ENCODE measurements at regions not wholly inside any gene's neighbourhood (a gene's known extent, or its start where the extent isn't known, plus 50 kb on each side); places are given as distances from the start of the nearest gene placed in this dataset.

DNA sequence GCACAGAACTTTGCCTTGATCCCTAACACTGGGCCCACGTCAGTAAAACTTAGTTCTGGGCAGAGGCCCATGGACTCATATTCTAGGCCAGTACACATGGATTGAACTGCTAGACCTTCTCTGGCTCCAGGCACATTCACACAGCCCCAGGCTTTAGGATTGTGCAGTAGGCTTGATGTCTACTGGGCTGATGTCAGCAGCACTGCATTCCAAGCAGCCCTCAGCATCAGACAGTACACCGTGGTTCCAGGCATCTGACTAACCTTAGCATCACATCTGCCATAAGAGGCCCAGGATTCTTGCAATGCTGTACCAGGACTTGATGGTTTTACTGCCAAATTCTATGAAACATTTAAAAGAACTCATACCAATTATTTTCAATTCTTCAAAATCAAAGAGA is 301.9 kb downstream of the CCER1 start:
- no peaks in the 10 kb centered on the region for H3K4me1 ChIP-seq
- no peak for DNase-seq
- H3K4me3 ChIP-seq, result no peak overlapping the region
- H3K9me3 ChIP-seq, result no peaks in the 10 kb centered on the region
- no peak overlapping the region for H3K27ac ChIP-seq
- no peak for TF ChIP-seq POLR2A (IDR thresholded peaks at IDR 0.05)
- TF ChIP-seq, protein P1, sequence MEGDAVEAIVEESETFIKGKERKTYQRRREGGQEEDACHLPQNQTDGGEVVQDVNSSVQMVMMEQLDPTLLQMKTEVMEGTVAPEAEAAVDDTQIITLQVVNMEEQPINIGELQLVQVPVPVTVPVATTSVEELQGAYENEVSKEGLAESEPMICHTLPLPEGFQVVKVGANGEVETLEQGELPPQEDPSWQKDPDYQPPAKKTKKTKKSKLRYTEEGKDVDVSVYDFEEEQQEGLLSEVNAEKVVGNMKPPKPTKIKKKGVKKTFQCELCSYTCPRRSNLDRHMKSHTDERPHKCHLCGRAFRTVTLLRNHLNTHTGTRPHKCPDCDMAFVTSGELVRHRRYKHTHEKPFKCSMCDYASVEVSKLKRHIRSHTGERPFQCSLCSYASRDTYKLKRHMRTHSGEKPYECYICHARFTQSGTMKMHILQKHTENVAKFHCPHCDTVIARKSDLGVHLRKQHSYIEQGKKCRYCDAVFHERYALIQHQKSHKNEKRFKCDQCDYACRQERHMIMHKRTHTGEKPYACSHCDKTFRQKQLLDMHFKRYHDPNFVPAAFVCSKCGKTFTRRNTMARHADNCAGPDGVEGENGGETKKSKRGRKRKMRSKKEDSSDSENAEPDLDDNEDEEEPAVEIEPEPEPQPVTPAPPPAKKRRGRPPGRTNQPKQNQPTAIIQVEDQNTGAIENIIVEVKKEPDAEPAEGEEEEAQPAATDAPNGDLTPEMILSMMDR (IDR thresholded peaks at IDR 0.05), result no peak
- 76 to 83% methylated on average over 2 of the region's 2 CpGs for WGBS, 2 donors
- no peaks in the 10 kb centered on the region for H3K36me3 ChIP-seq
- no peaks in the 10 kb centered on the region for H3K27me3 ChIP-seq
- intact Hi-C loops (cut with DNase I), result no loop called here

DNA sequence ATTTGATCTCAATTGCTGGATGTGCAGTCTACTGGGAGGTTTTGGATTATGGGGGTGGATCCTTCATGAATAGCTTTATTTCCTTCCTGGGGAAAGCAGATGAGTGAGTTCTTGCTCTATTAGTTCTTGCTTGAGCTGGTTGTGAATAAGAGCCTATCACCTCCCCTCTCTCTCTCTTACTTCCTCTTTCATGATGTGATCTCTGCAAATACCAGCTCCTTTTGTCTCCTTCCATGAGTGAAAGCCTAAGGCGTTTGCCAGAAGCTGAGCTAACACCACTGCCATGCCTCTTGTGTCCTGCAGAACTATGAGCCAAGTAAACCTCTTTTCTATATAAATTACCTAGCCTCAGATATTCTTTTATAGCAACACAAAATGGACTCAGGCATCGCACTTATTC is 302.7 kb downstream of the CCER1 start:
- no peaks in the 10 kb centered on the region for H3K9me3 ChIP-seq
- TF ChIP-seq, protein P1 (IDR thresholded peaks at IDR 0.05), result no peak
- no peak for TF ChIP-seq POLR2A (IDR thresholded peaks at IDR 0.05)
- WGBS, 2 donors, result 59 to 63% methylated on average over 2 of the region's 2 CpGs
- no peak overlapping the region for H3K27ac ChIP-seq
- no peak for DNase-seq
- no peaks in the 10 kb centered on the region for H3K36me3 ChIP-seq
- no peaks in the 10 kb centered on the region for H3K4me1 ChIP-seq
- H3K4me3 ChIP-seq, result no peak overlapping the region
- H3K27me3 ChIP-seq, result no peaks in the 10 kb centered on the region
- intact Hi-C loops (cut with DNase I), result no loop called here

DNA sequence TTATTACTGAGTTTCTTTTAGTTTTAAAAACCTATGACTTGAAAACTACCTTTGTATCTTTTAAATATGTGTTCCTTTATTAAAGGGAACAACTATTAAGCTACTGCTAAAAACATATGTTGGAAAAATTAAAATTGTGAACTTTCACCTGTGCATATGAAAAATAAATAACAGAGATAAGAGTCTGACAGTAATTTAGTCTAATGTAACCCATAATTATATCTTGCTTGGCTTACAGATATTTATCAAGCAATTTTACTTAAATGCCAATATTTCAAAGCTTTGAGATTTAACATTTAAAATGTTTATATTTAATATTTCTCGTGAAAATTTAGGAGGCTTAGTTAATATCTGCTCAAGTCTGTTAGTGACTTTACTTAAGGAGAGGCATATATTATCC is 309.8 kb downstream of the CCER1 start:
- TF ChIP-seq, protein P1 (IDR thresholded peaks at IDR 0.05), result no peak
- no peak for TF ChIP-seq POLR2A (IDR thresholded peaks at IDR 0.05)
- Histone ChIP-seq H3K9me3 (no peaks in the 10 kb centered on the region), H3K27ac (no peak overlapping the region), H3K36me3 (no peaks in the 10 kb centered on the region), H3K4me1 (no peaks in the 10 kb centered on the region), H3K4me3 (no peak overlapping the region), H3K27me3 (no peaks in the 10 kb centered on the region)
- WGBS, 2 donors, result 69 to 86% methylated on average over 1 of the region's 1 CpG
- intact Hi-C loops (cut with DNase I), result no loop called here
- DNase-seq, result no peak

DNA sequence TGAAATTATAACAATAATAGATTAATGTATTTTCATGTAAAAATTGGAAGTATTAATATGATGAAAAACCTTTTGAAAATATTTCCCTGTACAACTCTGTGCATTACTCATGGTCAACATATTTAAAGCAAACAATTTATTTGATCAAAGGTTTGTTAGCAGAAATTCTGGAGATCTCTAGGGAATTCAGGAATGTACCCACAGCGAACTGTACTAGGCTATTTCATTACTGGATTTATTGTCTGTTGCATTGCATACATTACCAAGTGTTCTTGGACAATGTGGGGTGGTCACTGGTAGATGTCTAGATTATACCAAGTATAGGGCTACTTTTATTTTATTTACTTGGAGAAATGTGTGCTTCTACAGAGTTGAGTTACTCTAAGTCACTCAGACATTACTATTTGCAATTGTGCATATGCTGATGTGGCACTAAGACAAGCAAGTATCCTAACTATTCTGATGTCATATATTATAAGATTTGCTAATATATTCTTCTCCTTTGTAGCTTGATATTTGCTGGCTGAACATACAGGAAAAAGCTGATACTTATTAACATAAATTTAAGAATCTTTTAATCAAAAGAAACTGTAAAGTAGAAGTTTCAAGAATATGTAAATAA is 323.3 kb downstream of the CCER1 start:
- intact Hi-C loops (cut with DNase I), result no loop called here
- WGBS, 2 donors, result 0 to 12% methylated on average over 1 of the region's 1 CpG
- Histone ChIP-seq H3K36me3 (no peaks in the 10 kb centered on the region), H3K4me3 (no peak overlapping the region), H3K27ac (no peak overlapping the region), H3K4me1 (no peaks in the 10 kb centered on the region), H3K9me3 (peaks cover 0 to 9% (median 0%) of the 10 kb centered on the region in 3 donors), H3K27me3 (no peaks in the 10 kb centered on the region)
- no peak for DNase-seq
- TF ChIP-seq, protein P1 (IDR thresholded peaks at IDR 0.05), result no peak
- no peak for TF ChIP-seq POLR2A (IDR thresholded peaks at IDR 0.05)

DNA sequence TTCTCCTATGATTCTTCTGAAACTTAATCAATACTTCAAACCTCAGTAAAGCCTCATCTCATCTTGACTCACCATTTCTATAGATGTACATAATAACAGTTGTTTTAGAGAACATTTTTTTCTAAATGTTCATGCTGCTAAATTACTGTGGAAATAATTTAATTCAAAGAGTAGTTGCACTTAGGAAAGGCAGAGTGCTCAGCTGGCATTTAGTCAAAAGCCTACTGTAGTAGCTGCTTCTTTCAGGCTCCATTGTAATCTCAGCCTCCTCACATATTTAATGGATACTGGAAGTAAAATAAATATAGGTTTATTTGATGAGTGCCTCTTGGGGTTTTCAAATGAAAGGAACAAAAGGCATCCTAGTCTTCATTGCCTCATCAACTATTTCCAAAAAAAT is 325.0 kb downstream of the CCER1 start:
- intact Hi-C loops (cut with DNase I), result no loop called here
- Histone ChIP-seq H3K36me3 (no peaks in the 10 kb centered on the region), H3K9me3 (peaks cover 0 to 9% (median 0%) of the 10 kb centered on the region in 3 donors), H3K4me1 (no peaks in the 10 kb centered on the region), H3K27me3 (no peaks in the 10 kb centered on the region), H3K27ac (no peak overlapping the region), H3K4me3 (no peak overlapping the region)
- DNase-seq, result no peak
- TF ChIP-seq POLR2A (IDR thresholded peaks at IDR 0.05), result no peak
- TF ChIP-seq, protein P1 (IDR thresholded peaks at IDR 0.05), result no peak
